ENCODE measurements at regions not wholly inside any gene's neighbourhood (a gene's known extent, or its start where the extent isn't known, plus 50 kb on each side); places are given as distances from the start of the nearest gene placed in this dataset.
A peak's percentile ranks its signal among the peaks of the same experiment; 100 is the strongest.

- POLR2A ChIA-PET = no interaction called here
- no TSS peak for BruUV-seq (replicated peaks)
- intact Hi-C loops (cut with micrococcal nuclease) = no loop called here
- no peaks in the 10 kb centered on the region; the same call in 1 of the 2 replicates for H4K20me1 ChIP-seq (ENCODE audit: insufficient read depth)
- RAD21 ChIA-PET (ENCODE audit: low non-redundant PET in 1 of 2, low total read pairs in 2 of 2, uncharacterized antibody in 2 of 2, unreplicated experiment in 2 of 2) = no interaction called here
- no peaks in the 10 kb centered on the region for H3K9me3 ChIP-seq (ENCODE audit: control insufficient read depth in 1 of 2, insufficient read depth in 1 of 2, low read depth in 1 of 2, low read length in 2 of 2)
- no peak overlapping the region for H3K9ac ChIP-seq (ENCODE audit: low read length)
- no peaks in the 10 kb centered on the region for H3K79me2 ChIP-seq (ENCODE audit: insufficient read depth, low read length)
- H3K9me2 ChIP-seq (ENCODE audit: insufficient read depth) = no peaks in the 10 kb centered on the region
- no peak for TF ChIP-seq ELF1 (IDR thresholded peaks at IDR 0.05; ENCODE audit: borderline replicate concordance, low read depth)
- TF ChIP-seq, protein P1, sequence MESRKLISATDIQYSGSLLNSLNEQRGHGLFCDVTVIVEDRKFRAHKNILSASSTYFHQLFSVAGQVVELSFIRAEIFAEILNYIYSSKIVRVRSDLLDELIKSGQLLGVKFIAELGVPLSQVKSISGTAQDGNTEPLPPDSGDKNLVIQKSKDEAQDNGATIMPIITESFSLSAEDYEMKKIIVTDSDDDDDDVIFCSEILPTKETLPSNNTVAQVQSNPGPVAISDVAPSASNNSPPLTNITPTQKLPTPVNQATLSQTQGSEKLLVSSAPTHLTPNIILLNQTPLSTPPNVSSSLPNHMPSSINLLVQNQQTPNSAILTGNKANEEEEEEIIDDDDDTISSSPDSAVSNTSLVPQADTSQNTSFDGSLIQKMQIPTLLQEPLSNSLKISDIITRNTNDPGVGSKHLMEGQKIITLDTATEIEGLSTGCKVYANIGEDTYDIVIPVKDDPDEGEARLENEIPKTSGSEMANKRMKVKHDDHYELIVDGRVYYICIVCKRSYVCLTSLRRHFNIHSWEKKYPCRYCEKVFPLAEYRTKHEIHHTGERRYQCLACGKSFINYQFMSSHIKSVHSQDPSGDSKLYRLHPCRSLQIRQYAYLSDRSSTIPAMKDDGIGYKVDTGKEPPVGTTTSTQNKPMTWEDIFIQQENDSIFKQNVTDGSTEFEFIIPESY (IDR thresholded peaks at IDR 0.05; ENCODE audit: extremely low read depth, insufficient replicate concordance, low read length) = no peak
- TF ChIP-seq POLR2AphosphoS5 (IDR thresholded peaks at IDR 0.05; ENCODE audit: low read depth, low read length) = no peak
- TF ChIP-seq RAD21 (IDR thresholded peaks at IDR 0.05; ENCODE audit: low read depth) = peak; percentile 17; the same call in 1 of the 2 replicates
- H3K27me3 ChIP-seq (ENCODE audit: insufficient read depth, low read length) = no peaks in the 10 kb centered on the region
- H3K27ac ChIP-seq (ENCODE audit: low read depth, low read length) = no peak overlapping the region
- DNase-seq (ENCODE audit: low read depth, low spot score) = no peak
- CTCF ChIA-PET = interaction anchor here (0.7 kb wide), 1 partner anchor 306 kb away, joined by 3 read pairs; no protein-coding TSS in a partner anchor
- no peaks in the 10 kb centered on the region for H3K4me1 ChIP-seq (ENCODE audit: control insufficient read depth in 1 of 2, insufficient read depth in 2 of 2, low read length in 2 of 2)
- H3K4me2 ChIP-seq (ENCODE audit: low read length) = no peak overlapping the region
- no peak overlapping the region for H2AFZ ChIP-seq (ENCODE audit: low read depth, low read length, poor library complexity, severe bottlenecking)
- no peak overlapping the region for H3K4me3 ChIP-seq (replicated peaks in 1 of 2; ENCODE audit: low read depth in 1 of 2, low read length in 2 of 2)
- no peak for ATAC-seq
- no peaks in the 10 kb centered on the region for H3K36me3 ChIP-seq (ENCODE audit: control insufficient read depth in 1 of 2, insufficient read depth in 2 of 2, low read length in 2 of 2)
These were observed 71.6 kb upstream of the NRSN1 start for GRCh38 chr6:24054388-24054787.

DNA sequence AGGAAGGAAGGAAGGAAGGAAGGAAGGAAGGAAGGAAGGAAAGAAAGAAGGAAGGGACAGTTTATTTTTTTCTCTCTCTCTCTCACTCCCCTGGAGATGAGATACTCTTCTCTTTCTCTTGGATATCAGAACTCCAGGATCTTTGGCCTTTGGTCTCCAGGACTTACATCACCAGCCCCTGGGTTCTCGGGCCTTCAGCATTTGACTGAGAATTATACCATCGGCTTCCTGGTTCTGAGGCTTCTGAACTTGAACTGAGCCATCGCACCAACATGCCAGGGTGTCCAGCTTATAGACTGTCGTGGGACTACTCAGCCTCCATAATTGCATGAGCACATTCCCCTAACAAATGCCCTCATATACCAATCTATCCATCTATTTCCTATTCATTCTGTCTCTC, 69.4 kb upstream of the NRSN1 start:
- ChIA-PET POLR2A (no interaction called here), CTCF (no interaction called here), RAD21 (ENCODE audit: low non-redundant PET in 1 of 2, low total read pairs in 2 of 2, uncharacterized antibody in 2 of 2, unreplicated experiment in 2 of 2) (no interaction called here)
- H3K9ac ChIP-seq (ENCODE audit: low read length) = no peak overlapping the region
- intact Hi-C loops (cut with micrococcal nuclease) = no loop called here
- H3K4me2 ChIP-seq (ENCODE audit: low read length) = no peak overlapping the region
- ATAC-seq (no peak), DNase-seq (ENCODE audit: low read depth, low spot score) (no peak)
- no TSS peak for BruUV-seq (replicated peaks)
- H2AFZ ChIP-seq (ENCODE audit: low read depth, low read length, poor library complexity, severe bottlenecking) = no peak overlapping the region
- H3K4me3 ChIP-seq (replicated peaks in 1 of 2; ENCODE audit: low read depth in 1 of 2, low read length in 2 of 2) = no peak overlapping the region
- TF ChIP-seq ELF1 (IDR thresholded peaks at IDR 0.05; ENCODE audit: borderline replicate concordance, low read depth) = no peak
- no peak for TF ChIP-seq POLR2AphosphoS5 (IDR thresholded peaks at IDR 0.05; ENCODE audit: low read depth, low read length)
- TF ChIP-seq, protein P2, sequence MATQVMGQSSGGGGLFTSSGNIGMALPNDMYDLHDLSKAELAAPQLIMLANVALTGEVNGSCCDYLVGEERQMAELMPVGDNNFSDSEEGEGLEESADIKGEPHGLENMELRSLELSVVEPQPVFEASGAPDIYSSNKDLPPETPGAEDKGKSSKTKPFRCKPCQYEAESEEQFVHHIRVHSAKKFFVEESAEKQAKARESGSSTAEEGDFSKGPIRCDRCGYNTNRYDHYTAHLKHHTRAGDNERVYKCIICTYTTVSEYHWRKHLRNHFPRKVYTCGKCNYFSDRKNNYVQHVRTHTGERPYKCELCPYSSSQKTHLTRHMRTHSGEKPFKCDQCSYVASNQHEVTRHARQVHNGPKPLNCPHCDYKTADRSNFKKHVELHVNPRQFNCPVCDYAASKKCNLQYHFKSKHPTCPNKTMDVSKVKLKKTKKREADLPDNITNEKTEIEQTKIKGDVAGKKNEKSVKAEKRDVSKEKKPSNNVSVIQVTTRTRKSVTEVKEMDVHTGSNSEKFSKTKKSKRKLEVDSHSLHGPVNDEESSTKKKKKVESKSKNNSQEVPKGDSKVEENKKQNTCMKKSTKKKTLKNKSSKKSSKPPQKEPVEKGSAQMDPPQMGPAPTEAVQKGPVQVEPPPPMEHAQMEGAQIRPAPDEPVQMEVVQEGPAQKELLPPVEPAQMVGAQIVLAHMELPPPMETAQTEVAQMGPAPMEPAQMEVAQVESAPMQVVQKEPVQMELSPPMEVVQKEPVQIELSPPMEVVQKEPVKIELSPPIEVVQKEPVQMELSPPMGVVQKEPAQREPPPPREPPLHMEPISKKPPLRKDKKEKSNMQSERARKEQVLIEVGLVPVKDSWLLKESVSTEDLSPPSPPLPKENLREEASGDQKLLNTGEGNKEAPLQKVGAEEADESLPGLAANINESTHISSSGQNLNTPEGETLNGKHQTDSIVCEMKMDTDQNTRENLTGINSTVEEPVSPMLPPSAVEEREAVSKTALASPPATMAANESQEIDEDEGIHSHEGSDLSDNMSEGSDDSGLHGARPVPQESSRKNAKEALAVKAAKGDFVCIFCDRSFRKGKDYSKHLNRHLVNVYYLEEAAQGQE (IDR thresholded peaks at IDR 0.05; ENCODE audit: low read depth) = no peak
- no peak for TF ChIP-seq RAD21 (IDR thresholded peaks at IDR 0.05; ENCODE audit: low read depth)
- no peak for TF ChIP-seq TCF7L2 (IDR thresholded peaks at IDR 0.05; ENCODE audit: borderline replicate concordance, extremely low read depth, insufficient read depth, insufficient read length)
- no peaks in the 10 kb centered on the region for H3K36me3 ChIP-seq (ENCODE audit: control insufficient read depth in 1 of 2, insufficient read depth in 2 of 2, low read length in 2 of 2)
- H3K4me1 ChIP-seq (ENCODE audit: control insufficient read depth in 1 of 2, insufficient read depth in 2 of 2, low read length in 2 of 2) = no peaks in the 10 kb centered on the region
- H4K20me1 ChIP-seq (ENCODE audit: insufficient read depth) = no peaks in the 10 kb centered on the region
- H3K27ac ChIP-seq (ENCODE audit: low read depth, low read length) = no peak overlapping the region
- H3K79me2 ChIP-seq (ENCODE audit: insufficient read depth, low read length) = no peaks in the 10 kb centered on the region
- no peaks in the 10 kb centered on the region for H3K9me2 ChIP-seq (ENCODE audit: insufficient read depth)
- no peaks in the 10 kb centered on the region for H3K9me3 ChIP-seq (ENCODE audit: control insufficient read depth in 1 of 2, insufficient read depth in 1 of 2, low read depth in 1 of 2, low read length in 2 of 2)
- no peaks in the 10 kb centered on the region for H3K27me3 ChIP-seq (ENCODE audit: insufficient read depth, low read length)
